ENCODE measurements at regions not wholly inside any gene's neighbourhood (a gene's known extent, or its start where the extent isn't known, plus 50 kb on each side); places are given as distances from the start of the nearest gene placed in this dataset.

- POLR2A ChIA-PET: no interaction called here
- Histone ChIP-seq H3K4me1 (ENCODE audit: control insufficient read depth, insufficient read depth, low read length) (no peaks in the 10 kb centered on the region), H3K9me3 (ENCODE audit: control insufficient read depth, insufficient read depth, low read depth, low read length) (no peaks in the 10 kb centered on the region), H3K36me3 (ENCODE audit: control insufficient read depth in 2 of 2, insufficient read depth in 1 of 2, low read length in 2 of 2) (no peaks in the 10 kb centered on the region), H3K27ac (ENCODE audit: extremely low read depth, low read depth, low read length) (no peak overlapping the region), H3K4me3 (ENCODE audit: low read depth, low read length) (no peak overlapping the region)
- no peak for TF ChIP-seq BCL11A (tag by site-specific recombination; IDR thresholded peaks at IDR 0.05; ENCODE audit: low read depth)
- CTCF ChIA-PET: no interaction called here
These were observed 54.7 kb downstream of the ZNF727 start for GRCh38 chr7:64099656-64100531.

- no peaks in the 10 kb centered on the region for H3K4me1 ChIP-seq (ENCODE audit: control insufficient read depth, insufficient read depth, low read length)
- H3K4me3 ChIP-seq (ENCODE audit: low read depth, low read length): no peak overlapping the region
- H3K9me3 ChIP-seq (ENCODE audit: control insufficient read depth, insufficient read depth, low read depth, low read length): no peaks in the 10 kb centered on the region
- no peaks in the 10 kb centered on the region for H3K36me3 ChIP-seq (ENCODE audit: control insufficient read depth in 2 of 2, insufficient read depth in 1 of 2, low read length in 2 of 2)
- POLR2A ChIA-PET: no interaction called here
- no peak overlapping the region for H3K27ac ChIP-seq (ENCODE audit: extremely low read depth, low read depth, low read length)
- TF ChIP-seq ZNF214 (tag by site-specific recombination; IDR thresholded peaks at IDR 0.05; ENCODE audit: borderline replicate concordance): no peak
- TF ChIP-seq ZNF433 (tag by site-specific recombination; IDR thresholded peaks at IDR 0.05; ENCODE audit: low read depth): no peak
- no peak for TF ChIP-seq ZNF184 (tag by site-specific recombination; IDR thresholded peaks at IDR 0.05)
- CTCF ChIA-PET: no interaction called here
These were observed 56.1 kb downstream of the ZNF727 start for GRCh38 chr7:64101126-64101942.

GRCh38 chr7:64101943-64102655, 56.9 kb downstream of the ZNF727 start:
- TF ChIP-seq ZNF335 (tag by site-specific recombination; conservative IDR thresholded peaks at IDR 0.05) (no peak), TRIM28 (IDR thresholded peaks at IDR 0.05; ENCODE audit: borderline replicate concordance, low read length) (no peak), HIC1 (tag by site-specific recombination; IDR thresholded peaks at IDR 0.05) (no peak), ZNF621 (tag by site-specific recombination; IDR thresholded peaks at IDR 0.05) (no peak), KLF7 (tag by site-specific recombination; IDR thresholded peaks at IDR 0.05; ENCODE audit: borderline replicate concordance) (no peak), KLF17 (tag by site-specific recombination; IDR thresholded peaks at IDR 0.05) (no peak), KLF16 (tag by site-specific recombination; IDR thresholded peaks at IDR 0.05) (no peak)
- POLR2A ChIA-PET: no interaction called here
- Histone ChIP-seq H3K36me3 (ENCODE audit: control insufficient read depth in 2 of 2, insufficient read depth in 1 of 2, low read length in 2 of 2) (no peaks in the 10 kb centered on the region), H3K4me3 (ENCODE audit: low read depth, low read length) (no peak overlapping the region), H3K9me3 (ENCODE audit: control insufficient read depth, insufficient read depth, low read depth, low read length) (no peaks in the 10 kb centered on the region), H3K4me1 (ENCODE audit: control insufficient read depth, insufficient read depth, low read length) (no peaks in the 10 kb centered on the region), H3K27ac (ENCODE audit: extremely low read depth, low read depth, low read length) (no peak overlapping the region)
- CTCF ChIA-PET: no interaction called here
